ENCODE measurements at regions not wholly inside any gene's neighbourhood (a gene's known extent, or its start where the extent isn't known, plus 50 kb on each side); places are given as distances from the start of the nearest gene placed in this dataset.

GRCh38 chr3:87801409-87801808 lies 257.4 kb downstream of the CGGBP1 start:
- no peaks in the 10 kb centered on the region for H3K36me3 ChIP-seq (ENCODE audit: control insufficient read depth in 2 of 3, insufficient read depth in 3 of 3, low read length in 3 of 3)
- H3K27me3 ChIP-seq (ENCODE audit: control insufficient read depth in 2 of 2, insufficient read depth in 2 of 2, low read length in 2 of 2) = peaks cover 0 to 3% of the 10 kb centered on the region in 2 donors
- Mint-ChIP-seq H3K4me1 (peaks cover 0 to 8% (median 5%) of the 10 kb centered on the region in 7 donors), H3K36me3 (no peaks in the 10 kb centered on the region), H3K27ac (no peak overlapping the region), H3K9me3 (peaks cover 0 to 1% (median 0%) of the 10 kb centered on the region in 11 donors), H3K4me3 (no peak overlapping the region), H3K27me3 (peaks cover 28 to 51% (median 41%) of the 10 kb centered on the region in 5 donors)
- H3K4me1 ChIP-seq (ENCODE audit: control insufficient read depth in 2 of 2, insufficient read depth in 2 of 2, low read length in 2 of 2) = no peaks in the 10 kb centered on the region
- intact Hi-C loops (cut with micrococcal nuclease) = no loop called here
- no peak for DNase-seq
- POLR2A ChIA-PET = no interaction called here
- CTCF ChIA-PET = no interaction called here
- no peak for ATAC-seq
- no peaks in the 10 kb centered on the region for H3K9me3 ChIP-seq (ENCODE audit: control insufficient read depth in 2 of 3, low read length in 3 of 3)
- no peak overlapping the region for H3K27ac ChIP-seq (ENCODE audit: low read depth, low read length)
- no peak overlapping the region for H3K4me3 ChIP-seq (ENCODE audit: low read length)

- intact Hi-C loops (cut with micrococcal nuclease) = no loop called here
- Histone ChIP-seq H3K4me1 (ENCODE audit: control insufficient read depth in 2 of 2, insufficient read depth in 2 of 2, low read length in 2 of 2) (no peaks in the 10 kb centered on the region), H3K27ac (ENCODE audit: low read depth, low read length) (no peak overlapping the region), H3K27me3 (ENCODE audit: control insufficient read depth in 2 of 2, insufficient read depth in 2 of 2, low read length in 2 of 2) (peaks cover 0 to 3% of the 10 kb centered on the region in 2 donors), H3K4me3 (ENCODE audit: low read length) (no peak overlapping the region), H3K36me3 (ENCODE audit: control insufficient read depth in 2 of 3, insufficient read depth in 3 of 3, low read length in 3 of 3) (no peaks in the 10 kb centered on the region), H3K9me3 (ENCODE audit: control insufficient read depth in 2 of 3, low read length in 3 of 3) (no peaks in the 10 kb centered on the region)
- H3K4me3 Mint-ChIP-seq = no peak overlapping the region
- H3K27ac Mint-ChIP-seq = no peak overlapping the region
- peaks cover 32 to 56% (median 50%) of the 10 kb centered on the region in 5 donors for H3K27me3 Mint-ChIP-seq
- peaks cover 0 to 6% (median 0%) of the 10 kb centered on the region in 11 donors for H3K9me3 Mint-ChIP-seq
- H3K36me3 Mint-ChIP-seq = no peaks in the 10 kb centered on the region
- DNase-seq (no peak), ATAC-seq (no peak)
- POLR2A ChIA-PET = no interaction called here
- CTCF ChIA-PET = no interaction called here
- H3K4me1 Mint-ChIP-seq = peaks cover 6 to 13% (median 11%) of the 10 kb centered on the region in 7 donors
Measured at GRCh38 chr3:87800516-87800915, 258.3 kb downstream of the CGGBP1 start.

- ChIA-PET POLR2A (no interaction called here), CTCF (no interaction called here)
- peaks cover 6 to 13% (median 11%) of the 10 kb centered on the region in 7 donors for H3K4me1 Mint-ChIP-seq
- peaks cover 0 to 6% (median 0%) of the 10 kb centered on the region in 11 donors for H3K9me3 Mint-ChIP-seq
- Histone ChIP-seq H3K4me3 (ENCODE audit: low read length) (no peak overlapping the region), H3K9me3 (ENCODE audit: control insufficient read depth in 2 of 3, low read length in 3 of 3) (no peaks in the 10 kb centered on the region), H3K27me3 (ENCODE audit: control insufficient read depth in 2 of 2, insufficient read depth in 2 of 2, low read length in 2 of 2) (peaks cover 0 to 3% of the 10 kb centered on the region in 2 donors), H3K4me1 (ENCODE audit: control insufficient read depth in 2 of 2, insufficient read depth in 2 of 2, low read length in 2 of 2) (no peaks in the 10 kb centered on the region), H3K27ac (ENCODE audit: low read depth, low read length) (no peak overlapping the region), H3K36me3 (ENCODE audit: control insufficient read depth in 2 of 3, insufficient read depth in 3 of 3, low read length in 3 of 3) (no peaks in the 10 kb centered on the region)
- H3K27me3 Mint-ChIP-seq = peaks cover 48 to 71% (median 62%) of the 10 kb centered on the region in 5 donors
- DNase-seq (no peak), ATAC-seq (no peak)
- no peaks in the 10 kb centered on the region for H3K36me3 Mint-ChIP-seq
- no peak overlapping the region for H3K27ac Mint-ChIP-seq
- intact Hi-C loops (cut with micrococcal nuclease) = no loop called here
- H3K4me3 Mint-ChIP-seq = no peak overlapping the region
Measured at GRCh38 chr3:87798567-87798947, 260.2 kb downstream of the CGGBP1 start.

GRCh38 chr3:87797872-87798566 lies 260.8 kb downstream of the CGGBP1 start:
- Histone ChIP-seq H3K27ac (ENCODE audit: low read depth, low read length) (no peak overlapping the region), H3K9me3 (ENCODE audit: control insufficient read depth in 2 of 3, low read length in 3 of 3) (no peaks in the 10 kb centered on the region), H3K36me3 (ENCODE audit: control insufficient read depth in 2 of 3, insufficient read depth in 3 of 3, low read length in 3 of 3) (no peaks in the 10 kb centered on the region), H3K4me3 (ENCODE audit: low read length) (no peak overlapping the region), H3K27me3 (ENCODE audit: control insufficient read depth in 2 of 2, insufficient read depth in 2 of 2, low read length in 2 of 2) (peaks cover 0 to 3% of the 10 kb centered on the region in 2 donors), H3K4me1 (ENCODE audit: control insufficient read depth in 2 of 2, insufficient read depth in 2 of 2, low read length in 2 of 2) (no peaks in the 10 kb centered on the region)
- Mint-ChIP-seq H3K27me3 (peaks cover 54 to 76% (median 65%) of the 10 kb centered on the region in 5 donors), H3K27ac (no peak overlapping the region), H3K4me1 (peaks cover 12 to 19% (median 15%) of the 10 kb centered on the region in 7 donors), H3K9me3 (peaks cover 0 to 6% (median 0%) of the 10 kb centered on the region in 11 donors), H3K4me3 (no peak overlapping the region), H3K36me3 (no peaks in the 10 kb centered on the region)
- DNase-seq = no peak
- ChIA-PET POLR2A (no interaction called here), CTCF (no interaction called here)
- intact Hi-C loops (cut with micrococcal nuclease) = no loop called here
- ATAC-seq = no peak

GRCh38 chr3:87796843-87797185 lies 262.0 kb downstream of the CGGBP1 start:
- H3K4me1 Mint-ChIP-seq = peaks cover 18 to 27% (median 23%) of the 10 kb centered on the region in 7 donors
- H3K27me3 ChIP-seq (ENCODE audit: control insufficient read depth in 2 of 2, insufficient read depth in 2 of 2, low read length in 2 of 2) = peaks cover 0 to 3% of the 10 kb centered on the region in 2 donors
- DNase-seq (no peak), ATAC-seq (no peak)
- H3K4me3 Mint-ChIP-seq = peak overlapping the region in 3 of 10 donors; percentile 3 to 26 (median 14)
- no peaks in the 10 kb centered on the region for H3K4me1 ChIP-seq (ENCODE audit: control insufficient read depth in 2 of 2, insufficient read depth in 2 of 2, low read length in 2 of 2)
- no peaks in the 10 kb centered on the region for H3K36me3 Mint-ChIP-seq
- peaks cover 60 to 81% (median 73%) of the 10 kb centered on the region in 5 donors for H3K27me3 Mint-ChIP-seq
- H3K9me3 Mint-ChIP-seq = peaks cover 0 to 6% (median 0%) of the 10 kb centered on the region in 11 donors
- H3K36me3 ChIP-seq (ENCODE audit: control insufficient read depth in 2 of 3, insufficient read depth in 3 of 3, low read length in 3 of 3) = no peaks in the 10 kb centered on the region
- intact Hi-C loops (cut with micrococcal nuclease) = no loop called here
- no peak overlapping the region for H3K4me3 ChIP-seq (ENCODE audit: low read length)
- no peaks in the 10 kb centered on the region for H3K9me3 ChIP-seq (ENCODE audit: control insufficient read depth in 2 of 3, low read length in 3 of 3)
- H3K27ac Mint-ChIP-seq = no peak overlapping the region
- ChIA-PET POLR2A (no interaction called here), CTCF (no interaction called here)
- no peak overlapping the region for H3K27ac ChIP-seq (ENCODE audit: low read depth, low read length)

- intact Hi-C loops (cut with micrococcal nuclease) = no loop called here
- peaks cover 0 to 6% (median 0%) of the 10 kb centered on the region in 11 donors for H3K9me3 Mint-ChIP-seq
- DNase-seq (no peak), ATAC-seq (no peak)
- Histone ChIP-seq H3K27me3 (ENCODE audit: control insufficient read depth in 2 of 2, insufficient read depth in 2 of 2, low read length in 2 of 2) (peaks cover 0 to 3% of the 10 kb centered on the region in 2 donors), H3K36me3 (ENCODE audit: control insufficient read depth in 2 of 3, insufficient read depth in 3 of 3, low read length in 3 of 3) (no peaks in the 10 kb centered on the region), H3K9me3 (ENCODE audit: control insufficient read depth in 2 of 3, low read length in 3 of 3) (no peaks in the 10 kb centered on the region), H3K27ac (ENCODE audit: low read depth, low read length) (no peak overlapping the region), H3K4me1 (ENCODE audit: control insufficient read depth in 2 of 2, insufficient read depth in 2 of 2, low read length in 2 of 2) (no peaks in the 10 kb centered on the region), H3K4me3 (ENCODE audit: low read length) (no peak overlapping the region)
- CTCF ChIA-PET = no interaction called here
- no peak overlapping the region for H3K27ac Mint-ChIP-seq
- H3K27me3 Mint-ChIP-seq = peaks cover 63 to 81% (median 75%) of the 10 kb centered on the region in 5 donors
- POLR2A ChIA-PET = no interaction called here
- H3K4me1 Mint-ChIP-seq = peaks cover 18 to 31% (median 23%) of the 10 kb centered on the region in 7 donors
- H3K36me3 Mint-ChIP-seq = no peaks in the 10 kb centered on the region
- H3K4me3 Mint-ChIP-seq = peak overlapping the region in 4 of 10 donors; percentile 1 to 27 (median 8)
Measured at GRCh38 chr3:87796137-87796842, 262.5 kb downstream of the CGGBP1 start.

All from naive thymus-derived CD4-positive, alpha-beta T cell (primary cell).